Testis (tissue), 2 donors: ENCODE measurements at regions not wholly inside any gene's neighbourhood (a gene's known extent, or its start where the extent isn't known, plus 50 kb on each side); places are given as distances from the start of the nearest gene placed in this dataset.

Source experiments
- DNase-seq: peaks from one replicate; pipeline ENCODE4 v3.0.0-alpha.2; 2019
- H3K27ac ChIP-seq, 2 donors: fragments of 200-600 bp; sonication (generic); one replicate each; pipeline ENCODE4 v1.5.1; 2019
- H3K27me3 ChIP-seq: fragments of 200-600 bp; sonication (generic); one replicate; pipeline ENCODE4 v1.5.1; 2019
- H3K36me3 ChIP-seq: fragments of 200-600 bp; sonication (generic); one replicate; pipeline ENCODE4 v1.5.1; 2017; ENCODE audit warnings: low read depth; ENCODE audit errors: missing control alignments
- H3K4me1 ChIP-seq: fragments of 200-600 bp; sonication (generic); one replicate; pipeline ENCODE4 v1.5.1; 2019
- H3K4me3 ChIP-seq, 2 donors: fragments of 200-600 bp; sonication (generic); one replicate each; pipeline ENCODE4 v1.5.1; 2017 to 2019
- H3K9me3 ChIP-seq: fragments of 200-600 bp; sonication (generic); one replicate; pipeline ENCODE4 v1.5.1; 2017
- POLR2A ChIP-seq: fragments of 450-650 bp; IDR thresholded peaks from one replicate; pipeline ENCODE4 v1.6.1; 2017; ENCODE audit warnings: antibody characterized with exemption, mild to moderate bottlenecking, moderate library complexity
- WGBS, 2 donors: methylation state at CpG; one replicate each; pipeline ENCODE4 v1.1.5; 2018; 5-methylcytosine and 5-hydroxymethylcytosine counted together
- intact Hi-C: fragments of 100-400 bp; cut with DNase I; formaldehyde crosslinking; loops from one replicate; pipeline ENCODE4 v1.15.1; 2023; ENCODE audit warnings: low total_unique reads
- TF ChIP-seq, protein P1 (sequence below), 3 experiments: fragments of 450-650 bp in 2 of 3; fragments of 200-600 bp in 1 of 3; sonication (generic) in 1 of 3; IDR thresholded peaks; one replicate each; pipeline ENCODE4 v1.5.1; 2016 to 2019; ENCODE audit warnings: antibody characterized with exemption in 3 of 3, mild to moderate bottlenecking in 2 of 3, moderate library complexity in 1 of 3

- intact Hi-C loops = loop anchor here (5.0 kb wide), 1 partner anchor 102 kb away; the partner anchor contains the start of gene RAMP3
- TF ChIP-seq, protein P1, sequence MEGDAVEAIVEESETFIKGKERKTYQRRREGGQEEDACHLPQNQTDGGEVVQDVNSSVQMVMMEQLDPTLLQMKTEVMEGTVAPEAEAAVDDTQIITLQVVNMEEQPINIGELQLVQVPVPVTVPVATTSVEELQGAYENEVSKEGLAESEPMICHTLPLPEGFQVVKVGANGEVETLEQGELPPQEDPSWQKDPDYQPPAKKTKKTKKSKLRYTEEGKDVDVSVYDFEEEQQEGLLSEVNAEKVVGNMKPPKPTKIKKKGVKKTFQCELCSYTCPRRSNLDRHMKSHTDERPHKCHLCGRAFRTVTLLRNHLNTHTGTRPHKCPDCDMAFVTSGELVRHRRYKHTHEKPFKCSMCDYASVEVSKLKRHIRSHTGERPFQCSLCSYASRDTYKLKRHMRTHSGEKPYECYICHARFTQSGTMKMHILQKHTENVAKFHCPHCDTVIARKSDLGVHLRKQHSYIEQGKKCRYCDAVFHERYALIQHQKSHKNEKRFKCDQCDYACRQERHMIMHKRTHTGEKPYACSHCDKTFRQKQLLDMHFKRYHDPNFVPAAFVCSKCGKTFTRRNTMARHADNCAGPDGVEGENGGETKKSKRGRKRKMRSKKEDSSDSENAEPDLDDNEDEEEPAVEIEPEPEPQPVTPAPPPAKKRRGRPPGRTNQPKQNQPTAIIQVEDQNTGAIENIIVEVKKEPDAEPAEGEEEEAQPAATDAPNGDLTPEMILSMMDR (IDR thresholded peaks at IDR 0.05) = no peak
- TF ChIP-seq POLR2A = no peak
- WGBS, 2 donors = 82 to 85% methylated on average over 3 to 4 of the region's 4 CpGs
- no peak overlapping the region for H3K4me3 ChIP-seq
- no peaks in the 10 kb centered on the region for H3K36me3 ChIP-seq
- no peaks in the 10 kb centered on the region for H3K9me3 ChIP-seq
- no peak overlapping the region for H3K27ac ChIP-seq
- DNase-seq = no peak
- H3K27me3 ChIP-seq = no peaks in the 10 kb centered on the region
- no peaks in the 10 kb centered on the region for H3K4me1 ChIP-seq
Observed at GRCh38 chr7:45259227-45259596, 101.6 kb downstream of the RAMP3 start.

GRCh38 chr7:45259966-45260646 is 102.5 kb downstream of the RAMP3 start:
- no peak for TF ChIP-seq POLR2A
- TF ChIP-seq, protein P1 (IDR thresholded peaks at IDR 0.05) = peak; percentile 89 to 98 (median 89)
- 18 to 47% methylated on average over 5 to 30 of the region's 30 CpGs for WGBS, 2 donors
- intact Hi-C loops = loop anchor here (5.0 kb wide), 1 partner anchor 103 kb away; the partner anchor contains the start of gene RAMP3

GRCh38 chr7:45267262-45267661 is 109.7 kb downstream of the RAMP3 start:
- intact Hi-C loops = no loop called here
- no peak for TF ChIP-seq POLR2A
- TF ChIP-seq, protein P1 (IDR thresholded peaks at IDR 0.05) = no peak
- 39 to 47% methylated on average over 9 of the region's 9 CpGs for WGBS, 2 donors
- peak; percentile 27 for DNase-seq
- Histone ChIP-seq H3K36me3 (no peaks in the 10 kb centered on the region), H3K27ac (no peak overlapping the region), H3K9me3 (no peaks in the 10 kb centered on the region), H3K4me3 (no peak overlapping the region), H3K4me1 (no peaks in the 10 kb centered on the region), H3K27me3 (no peaks in the 10 kb centered on the region)

More at GRCh38 chr7:45259966-45260646, 102.5 kb downstream of the RAMP3 start:
- Histone ChIP-seq H3K9me3 (no peaks in the 10 kb centered on the region), H3K27me3 (no peaks in the 10 kb centered on the region), H3K36me3 (no peaks in the 10 kb centered on the region), H3K4me3 (no peak overlapping the region), H3K4me1 (no peaks in the 10 kb centered on the region), H3K27ac (no peak overlapping the region)
- DNase-seq = peak; percentile 78

DNA sequence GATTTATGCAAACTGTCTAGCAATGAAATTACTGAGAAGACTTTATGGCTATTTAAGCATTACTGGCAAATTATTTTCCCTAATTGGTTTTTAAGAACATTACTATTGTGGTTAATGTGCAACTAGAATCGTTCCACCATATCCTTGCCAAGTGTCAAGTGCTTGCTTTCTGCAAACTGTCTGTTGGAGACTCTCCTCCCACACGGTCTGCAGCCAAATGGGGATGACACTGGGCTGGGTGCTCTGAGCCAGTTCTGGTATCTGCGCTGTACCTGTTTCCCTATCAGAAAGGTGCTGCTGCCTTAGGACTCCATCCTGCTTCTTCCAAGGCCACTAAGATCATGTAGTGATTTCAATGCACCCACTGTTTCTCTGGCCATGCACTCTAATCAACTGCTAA is 110.4 kb downstream of the RAMP3 start:
- intact Hi-C loops = no loop called here

More for the DNA sequence above, 110.4 kb downstream of the RAMP3 start:
- no peak for DNase-seq
- Histone ChIP-seq H3K4me3 (no peak overlapping the region), H3K27me3 (no peaks in the 10 kb centered on the region), H3K4me1 (no peaks in the 10 kb centered on the region), H3K36me3 (no peaks in the 10 kb centered on the region), H3K27ac (no peak overlapping the region), H3K9me3 (no peaks in the 10 kb centered on the region)
- 44 to 69% methylated on average over 3 of the region's 3 CpGs for WGBS, 2 donors
- TF ChIP-seq, protein P1 (IDR thresholded peaks at IDR 0.05) = no peak
